Glutamatergic neuron (in vitro differentiated cells): ENCODE measurements at regions not wholly inside any gene's neighbourhood (a gene's known extent, or its start where the extent isn't known, plus 50 kb on each side); places are given as distances from the start of the nearest gene placed in this dataset.

Experiments used
- DNase-seq: peaks from one replicate; pipeline ENCODE4 v3.0.0; 2022
- H3K27ac Mint-ChIP-seq: one replicate; pipeline ENCODE4 v1.8.0; 2020; ENCODE audit warnings: mild to moderate bottlenecking, mixed read lengths, inconsistent platforms; ENCODE audit not compliant: unreplicated experiment
- H3K27me3 Mint-ChIP-seq: one replicate; pipeline ENCODE4 v1.8.0; 2020; ENCODE audit warnings: mild to moderate bottlenecking, moderate library complexity, mixed read lengths, inconsistent platforms; ENCODE audit not compliant: unreplicated experiment
- H3K36me3 Mint-ChIP-seq: one replicate; pipeline ENCODE4 v1.8.0; 2020; ENCODE audit warnings: mild to moderate bottlenecking, mixed read lengths, inconsistent platforms; ENCODE audit not compliant: unreplicated experiment
- H3K4me1 Mint-ChIP-seq: one replicate; pipeline ENCODE4 v1.8.0; 2020; ENCODE audit warnings: mild to moderate bottlenecking, low read depth, mixed read lengths, inconsistent platforms; ENCODE audit not compliant: unreplicated experiment
- H3K4me3 Mint-ChIP-seq: one replicate; pipeline ENCODE4 v1.8.0; 2020; ENCODE audit warnings: mild to moderate bottlenecking, mixed read lengths, inconsistent platforms; ENCODE audit not compliant: unreplicated experiment
- H3K9me3 Mint-ChIP-seq: one replicate; pipeline ENCODE4 v1.8.0; 2020; ENCODE audit warnings: mild to moderate bottlenecking, moderate library complexity, mixed read lengths, inconsistent platforms; ENCODE audit not compliant: unreplicated experiment
- TF ChIP-seq, protein P1 (sequence below): fragments of 200-600 bp; sonication (generic); IDR thresholded peaks from one replicate; pipeline ENCODE4 v1.5.0; 2021; ENCODE audit not compliant: partially characterized antibody, unreplicated experiment

- no peak overlapping the region for H3K27ac Mint-ChIP-seq
Measured at GRCh38 chr3:88262527-88262926, 112.8 kb downstream of the C3orf38 start.

DNA sequence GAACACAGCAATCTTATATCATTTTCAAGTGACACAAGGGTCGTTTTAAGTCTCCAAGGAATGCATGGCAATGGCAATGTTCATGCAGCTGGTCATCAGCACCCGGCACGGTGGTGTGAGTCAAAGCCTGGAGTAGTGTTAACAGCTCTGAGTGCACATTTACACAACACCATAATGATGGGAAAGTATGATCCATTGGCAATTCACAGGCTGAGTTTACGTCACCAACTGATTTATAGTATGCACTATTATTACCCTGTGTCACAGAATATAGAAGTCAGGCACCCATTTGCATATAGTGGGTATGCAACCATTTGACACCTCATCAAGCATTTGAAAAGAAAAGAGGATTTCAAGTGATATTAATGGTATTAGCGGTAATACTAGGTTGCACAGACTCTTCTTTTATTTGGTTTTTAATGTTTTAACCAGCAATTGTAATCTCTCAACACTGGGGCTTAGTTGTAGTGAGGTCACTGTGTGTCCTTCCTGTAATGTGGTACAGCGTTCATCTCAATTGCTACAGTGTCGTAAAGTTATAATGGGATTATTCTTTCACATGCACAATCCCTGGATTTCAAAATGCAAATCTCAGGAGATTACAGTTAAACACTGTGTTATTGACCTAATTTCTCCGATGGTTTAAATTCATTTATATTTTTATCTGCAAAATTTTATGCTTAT is 113.8 kb downstream of the C3orf38 start:
- DNase-seq, result no peak
- no peak overlapping the region for H3K4me3 Mint-ChIP-seq
- no peaks in the 10 kb centered on the region for H3K27me3 Mint-ChIP-seq
- TF ChIP-seq, protein P1, sequence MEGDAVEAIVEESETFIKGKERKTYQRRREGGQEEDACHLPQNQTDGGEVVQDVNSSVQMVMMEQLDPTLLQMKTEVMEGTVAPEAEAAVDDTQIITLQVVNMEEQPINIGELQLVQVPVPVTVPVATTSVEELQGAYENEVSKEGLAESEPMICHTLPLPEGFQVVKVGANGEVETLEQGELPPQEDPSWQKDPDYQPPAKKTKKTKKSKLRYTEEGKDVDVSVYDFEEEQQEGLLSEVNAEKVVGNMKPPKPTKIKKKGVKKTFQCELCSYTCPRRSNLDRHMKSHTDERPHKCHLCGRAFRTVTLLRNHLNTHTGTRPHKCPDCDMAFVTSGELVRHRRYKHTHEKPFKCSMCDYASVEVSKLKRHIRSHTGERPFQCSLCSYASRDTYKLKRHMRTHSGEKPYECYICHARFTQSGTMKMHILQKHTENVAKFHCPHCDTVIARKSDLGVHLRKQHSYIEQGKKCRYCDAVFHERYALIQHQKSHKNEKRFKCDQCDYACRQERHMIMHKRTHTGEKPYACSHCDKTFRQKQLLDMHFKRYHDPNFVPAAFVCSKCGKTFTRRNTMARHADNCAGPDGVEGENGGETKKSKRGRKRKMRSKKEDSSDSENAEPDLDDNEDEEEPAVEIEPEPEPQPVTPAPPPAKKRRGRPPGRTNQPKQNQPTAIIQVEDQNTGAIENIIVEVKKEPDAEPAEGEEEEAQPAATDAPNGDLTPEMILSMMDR, result no peak
- H3K4me1 Mint-ChIP-seq, result peaks cover 7% of the 10 kb centered on the region
- peaks cover 2% of the 10 kb centered on the region for H3K9me3 Mint-ChIP-seq
- no peaks in the 10 kb centered on the region for H3K36me3 Mint-ChIP-seq
- no peak overlapping the region for H3K27ac Mint-ChIP-seq

More at GRCh38 chr3:88262527-88262926, 112.8 kb downstream of the C3orf38 start:
- DNase-seq, result no peak
- Mint-ChIP-seq H3K9me3 (peaks cover 2% of the 10 kb centered on the region), H3K4me3 (no peak overlapping the region), H3K36me3 (no peaks in the 10 kb centered on the region), H3K27me3 (no peaks in the 10 kb centered on the region), H3K4me1 (no peaks in the 10 kb centered on the region)
- TF ChIP-seq, protein P1, result no peak

DNA sequence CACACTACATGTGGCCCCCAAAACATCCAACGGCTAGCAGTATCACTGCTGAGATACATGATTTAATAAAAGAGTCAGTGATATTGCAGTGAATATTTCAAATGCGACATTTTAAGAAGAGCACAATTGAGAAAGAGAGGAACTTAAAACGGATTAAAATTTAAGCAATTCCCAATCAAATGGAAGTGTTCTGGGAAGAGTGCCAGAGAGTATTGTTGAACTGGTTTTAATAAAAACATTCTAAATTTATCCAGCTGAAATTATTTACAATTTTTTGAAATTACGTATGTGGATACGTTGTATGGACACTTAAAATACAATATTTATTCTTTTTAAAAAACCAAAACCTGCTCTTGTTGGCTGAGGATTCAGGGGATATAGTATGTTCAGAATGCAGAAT is 117.7 kb downstream of the C3orf38 start:
- Mint-ChIP-seq H3K27ac (no peak overlapping the region), H3K4me3 (no peak overlapping the region), H3K27me3 (no peaks in the 10 kb centered on the region), H3K36me3 (no peaks in the 10 kb centered on the region), H3K9me3 (peaks cover 2% of the 10 kb centered on the region), H3K4me1 (peaks cover 7% of the 10 kb centered on the region)
- TF ChIP-seq, protein P1, result no peak
- no peak for DNase-seq

DNA sequence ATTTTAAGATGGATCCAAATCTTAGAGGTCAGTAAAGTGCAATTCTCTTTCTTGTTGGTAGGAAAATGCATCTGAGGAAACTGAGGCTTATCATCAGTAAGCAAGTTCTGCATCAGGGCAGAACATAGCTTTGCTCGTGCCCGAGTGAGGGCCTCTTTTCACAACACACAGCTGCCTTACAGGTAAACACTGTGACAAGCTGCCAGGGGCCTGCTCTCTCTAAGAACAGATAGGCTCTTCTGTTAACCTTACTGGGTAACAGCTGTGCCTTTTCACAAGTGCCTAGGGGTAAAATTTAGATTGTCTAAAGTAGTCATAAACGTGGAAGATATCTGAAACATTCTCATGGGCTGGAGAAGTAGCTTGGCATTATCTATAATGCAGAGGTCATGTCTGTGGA is 118.1 kb downstream of the C3orf38 start:
- Mint-ChIP-seq H3K9me3 (peaks cover 1% of the 10 kb centered on the region), H3K4me3 (no peak overlapping the region), H3K27me3 (no peaks in the 10 kb centered on the region), H3K27ac (no peak overlapping the region), H3K4me1 (peaks cover 7% of the 10 kb centered on the region), H3K36me3 (no peaks in the 10 kb centered on the region)
- TF ChIP-seq, protein P1, result no peak
- no peak for DNase-seq

- DNase-seq, result no peak
- H3K36me3 Mint-ChIP-seq, result no peaks in the 10 kb centered on the region
- H3K9me3 Mint-ChIP-seq, result no peaks in the 10 kb centered on the region
- H3K27ac Mint-ChIP-seq, result no peak overlapping the region
- H3K4me1 Mint-ChIP-seq, result no peaks in the 10 kb centered on the region
- no peaks in the 10 kb centered on the region for H3K27me3 Mint-ChIP-seq
- TF ChIP-seq, protein P1, result no peak
- no peak overlapping the region for H3K4me3 Mint-ChIP-seq
Measured at GRCh38 chr3:88280326-88280725, 130.6 kb downstream of the C3orf38 start.
